SIG-M5 (cell line): ENCODE measurements at regions not wholly inside any gene's neighbourhood (a gene's known extent, or its start where the extent isn't known, plus 50 kb on each side); places are given as distances from the start of the nearest gene placed in this dataset.
"Not testable (repeated sequence)": the region's sequence is repeated elsewhere in the genome, so short reads cannot be mapped to it uniquely, and the experiment has no call there.

Source experiments
- DNase-seq: peaks from one replicate; lab custom pipeline; 2025; lab: John Stamatoyannopoulos, UW

DNA sequence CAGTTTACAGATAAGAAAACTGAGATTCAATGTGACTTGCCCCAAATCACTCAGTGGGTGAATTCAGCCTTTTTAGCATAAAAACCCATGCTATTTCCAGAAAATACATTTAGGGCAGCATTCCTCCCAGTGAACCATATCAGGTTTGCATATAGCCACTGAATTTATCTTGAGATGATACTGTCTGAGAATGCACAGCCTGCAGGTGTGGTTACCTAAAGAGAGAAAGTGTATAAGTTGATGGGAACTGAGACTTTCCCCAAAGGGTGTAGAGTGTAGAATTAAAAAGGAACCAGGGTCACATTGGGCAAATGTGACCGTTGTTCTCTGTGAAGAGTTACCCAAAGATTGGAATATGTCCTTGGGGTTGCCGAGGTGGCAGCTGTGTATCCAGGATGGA, 100.0 kb upstream of the PIK3R1 start:
- DNase-seq: no peak

DNA sequence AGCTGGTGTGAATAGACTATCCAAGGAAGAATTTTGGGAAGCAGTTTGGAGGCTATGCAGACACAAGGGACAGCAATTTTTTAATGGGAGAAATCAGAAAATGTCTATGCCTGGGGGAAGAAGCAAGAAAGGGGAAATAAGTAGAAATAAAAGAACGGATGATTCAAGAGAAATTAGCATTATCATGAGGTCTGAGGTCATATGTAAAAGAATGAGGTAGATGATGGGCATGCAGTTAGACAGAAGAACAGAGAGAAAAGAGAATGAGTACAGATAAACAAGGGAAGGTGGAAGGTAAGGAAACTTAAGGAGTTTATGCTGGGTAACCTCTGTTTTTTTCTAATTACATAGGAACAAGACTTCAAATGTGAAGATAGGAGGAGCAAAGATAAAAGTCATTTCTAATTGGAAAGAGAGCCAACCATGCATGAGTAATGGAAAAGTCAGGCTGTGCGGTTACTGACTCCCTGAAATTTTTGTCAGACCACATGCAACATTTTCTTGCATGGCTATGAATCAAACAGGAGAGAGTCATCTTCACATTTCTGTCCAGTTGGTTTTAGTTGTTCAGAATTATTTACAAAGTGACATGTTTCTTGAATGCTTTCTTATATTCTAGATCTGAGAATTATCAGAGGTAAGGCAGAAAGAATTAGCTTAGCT, 101.0 kb upstream of the PIK3R1 start:
- no peak for DNase-seq

GRCh38 chr5:68112658-68113057, 102.9 kb upstream of the PIK3R1 start:
- DNase-seq: no peak

- DNase-seq: no peak
These were observed 104.7 kb upstream of the PIK3R1 start for GRCh38 chr5:68110894-68111293.

DNA sequence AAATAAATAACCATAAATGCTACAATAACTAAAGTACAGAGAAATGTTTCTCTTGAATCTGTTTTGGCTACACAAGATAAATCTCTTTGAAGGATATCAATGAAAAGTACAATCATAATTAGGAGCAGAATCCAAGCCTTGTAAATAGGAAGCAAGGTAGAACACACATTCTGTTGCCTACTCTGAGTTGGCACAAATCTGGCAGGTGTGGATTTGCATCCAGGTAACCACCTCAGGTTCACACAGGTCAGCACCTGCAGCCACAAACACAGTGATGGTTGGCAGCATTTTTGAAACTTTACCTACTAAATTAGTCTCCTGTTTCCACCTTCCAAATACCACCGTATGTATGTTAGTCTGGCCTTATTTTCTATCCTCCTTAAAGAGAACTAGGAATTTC, 105.3 kb upstream of the PIK3R1 start:
- no peak for DNase-seq

- not testable (repeated sequence) for DNase-seq
These were observed 111.3 kb upstream of the PIK3R1 start for GRCh38 chr5:68104217-68104616.

DNA sequence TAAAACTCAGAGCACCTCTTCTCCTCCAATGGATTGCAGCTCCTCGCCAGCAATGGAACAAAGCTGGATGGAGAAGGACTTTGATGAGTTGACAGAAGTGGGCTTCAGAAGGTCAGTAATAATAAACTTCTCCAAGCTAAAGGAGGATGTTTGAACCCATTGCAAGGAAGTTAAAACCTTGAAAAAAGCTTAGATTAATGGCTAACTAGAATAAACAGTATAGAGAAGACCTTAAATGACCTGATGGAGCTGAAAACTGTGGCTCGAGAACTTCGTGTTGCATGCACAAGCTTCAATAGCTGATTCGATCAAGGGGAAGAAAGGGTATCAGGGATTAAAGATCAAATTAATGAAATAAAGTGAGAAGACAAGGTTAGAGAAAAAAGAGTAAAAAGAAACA, 112.3 kb upstream of the PIK3R1 start:
- not testable (repeated sequence) for DNase-seq

DNA sequence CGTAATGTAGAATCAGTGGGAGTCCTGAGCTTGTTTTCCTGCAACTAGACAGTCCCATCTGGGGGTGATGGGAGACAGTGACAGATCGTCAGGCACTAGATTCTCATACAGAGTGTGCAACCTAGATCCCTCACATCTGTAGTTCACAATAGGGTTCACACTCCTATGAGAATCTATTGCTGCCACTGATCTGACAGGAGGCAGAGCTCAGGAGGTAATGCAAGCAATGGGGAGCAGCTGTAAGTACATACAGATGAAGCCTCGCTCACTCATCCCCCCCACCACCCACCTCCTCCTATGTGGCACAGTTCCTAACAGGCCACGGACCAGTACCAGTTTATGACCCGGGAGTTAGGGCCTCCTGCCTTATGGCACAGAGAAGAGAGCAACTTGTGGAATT, 116.2 kb upstream of the PIK3R1 start:
- no peak for DNase-seq

DNA sequence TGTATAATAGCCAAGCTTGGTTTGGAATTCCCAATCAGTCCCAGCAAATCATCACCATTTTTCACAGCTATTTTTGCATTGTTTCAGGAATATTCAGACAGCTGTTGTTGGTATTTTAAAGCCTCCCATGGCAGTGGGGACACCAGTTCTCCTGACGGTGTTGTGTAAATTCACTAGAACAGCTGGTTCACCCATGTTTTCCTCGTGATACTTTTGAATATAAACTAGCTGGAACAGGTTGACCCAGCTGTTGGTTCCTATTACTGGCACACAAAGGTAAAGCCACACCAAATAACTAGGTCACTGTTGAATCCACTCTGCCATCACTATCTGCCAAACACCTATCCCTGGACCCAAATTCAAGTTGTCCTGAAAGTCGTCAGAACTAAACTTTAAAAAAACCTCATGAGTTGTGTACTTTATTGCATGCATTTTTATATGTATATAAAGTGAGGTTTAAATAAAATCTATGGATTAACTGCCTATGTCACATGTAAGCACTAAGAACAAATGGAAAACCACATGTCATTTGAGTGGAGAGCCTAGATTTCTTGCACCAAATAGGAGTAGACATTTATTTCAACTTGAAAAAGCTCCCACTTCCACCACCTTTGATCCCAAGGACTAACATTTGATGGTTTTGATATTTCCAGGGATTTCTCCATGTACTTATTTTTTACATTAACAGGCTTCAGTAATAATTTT, 121.9 kb upstream of the PIK3R1 start:
- DNase-seq: no peak

- DNase-seq: no peak
These were observed 127.3 kb upstream of the PIK3R1 start for GRCh38 chr5:68088302-68088701.

DNA sequence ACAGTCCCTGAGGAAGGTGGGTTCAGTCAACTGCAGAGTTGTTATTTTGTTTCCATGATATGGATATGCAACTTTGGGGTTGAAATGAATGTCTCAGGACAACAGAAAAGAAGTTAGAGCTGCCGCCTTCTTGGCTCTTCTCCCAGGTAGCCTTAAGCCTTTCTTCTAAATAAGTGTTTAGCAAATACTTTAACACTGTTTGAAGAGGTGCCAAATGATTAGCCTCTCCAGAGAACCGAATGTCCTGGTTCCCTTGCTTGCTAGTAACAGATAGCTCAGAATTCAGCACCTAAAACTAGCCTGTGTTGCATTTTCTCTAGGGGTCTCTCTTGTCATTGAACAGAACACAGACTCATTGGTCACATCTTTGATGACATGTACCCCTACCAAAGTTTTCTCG, 127.7 kb upstream of the PIK3R1 start:
- DNase-seq: no peak

GRCh38 chr5:68086857-68087256, 128.7 kb upstream of the PIK3R1 start:
- no peak for DNase-seq

DNA sequence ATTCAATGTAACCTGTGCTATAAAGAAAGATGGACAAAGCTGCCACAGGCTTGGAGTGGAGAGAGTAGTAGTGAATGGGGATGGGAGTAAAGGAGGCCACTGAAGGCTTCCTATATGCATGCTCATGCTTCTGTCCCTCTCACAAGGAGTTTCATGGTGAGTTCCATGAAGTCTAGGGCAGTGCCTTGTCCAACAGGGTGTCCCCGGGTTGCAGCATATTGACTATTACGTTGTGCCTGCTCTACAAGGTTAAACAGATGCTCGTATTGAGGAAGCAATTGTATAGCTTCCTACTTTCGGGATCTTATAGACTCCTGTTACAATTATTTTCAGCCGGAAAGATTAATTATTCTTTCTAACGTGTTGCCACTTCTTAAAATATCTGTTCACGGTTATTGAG, 129.1 kb upstream of the PIK3R1 start:
- DNase-seq: no peak

GRCh38 chr5:68084396-68084795, 131.2 kb upstream of the PIK3R1 start:
- no peak for DNase-seq

GRCh38 chr5:68080282-68081050, 135.1 kb upstream of the PIK3R1 start:
- DNase-seq: no peak

DNA sequence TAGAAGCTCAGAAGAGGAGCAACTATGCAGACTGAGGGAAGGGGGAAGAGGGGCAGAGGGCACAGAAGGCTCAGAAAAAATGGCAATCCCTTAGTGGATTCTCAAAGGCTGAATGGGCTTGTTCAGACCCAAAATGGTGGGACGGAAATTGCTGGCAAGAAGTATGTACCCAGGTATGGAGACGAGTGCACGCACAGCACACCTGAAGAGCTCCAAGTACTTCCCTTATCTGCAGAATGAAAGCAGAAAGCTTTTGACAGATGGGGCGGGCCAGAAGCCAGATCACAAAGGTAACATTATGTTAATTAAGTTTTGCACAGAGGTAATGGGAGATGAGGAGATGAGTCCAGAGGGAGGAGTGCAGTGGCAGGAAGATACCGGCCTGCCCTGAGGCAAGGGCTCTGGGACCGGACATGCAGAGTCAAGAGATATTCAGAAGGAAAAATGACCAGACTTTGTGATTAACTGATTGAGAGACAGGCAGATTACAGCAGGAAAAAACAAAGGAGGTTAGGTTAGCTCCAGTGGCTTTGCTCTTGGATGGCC, 138.1 kb upstream of the PIK3R1 start:
- DNase-seq: no peak

DNA sequence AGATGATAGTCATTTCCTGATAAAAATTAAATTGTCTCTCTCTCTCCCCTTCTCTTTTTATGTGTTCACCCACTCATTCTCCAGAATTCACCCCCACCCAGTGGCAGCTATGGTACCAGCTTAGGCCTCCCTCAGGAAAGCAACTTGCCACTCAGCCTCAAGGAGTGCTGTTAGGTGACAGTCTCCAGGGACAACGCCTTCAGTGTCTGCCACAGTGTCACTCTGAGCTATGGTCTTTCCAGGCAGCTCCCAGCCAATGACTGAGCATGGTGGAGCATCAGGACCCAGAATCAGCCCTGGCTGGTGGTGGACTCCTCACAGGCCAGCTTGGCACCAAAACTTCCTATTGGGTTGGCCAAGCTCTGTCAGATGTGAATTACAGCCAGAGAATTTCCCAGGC, 140.9 kb upstream of the PIK3R1 start:
- DNase-seq: no peak

GRCh38 chr5:68074048-68074632, 141.4 kb upstream of the PIK3R1 start:
- no peak for DNase-seq

DNA sequence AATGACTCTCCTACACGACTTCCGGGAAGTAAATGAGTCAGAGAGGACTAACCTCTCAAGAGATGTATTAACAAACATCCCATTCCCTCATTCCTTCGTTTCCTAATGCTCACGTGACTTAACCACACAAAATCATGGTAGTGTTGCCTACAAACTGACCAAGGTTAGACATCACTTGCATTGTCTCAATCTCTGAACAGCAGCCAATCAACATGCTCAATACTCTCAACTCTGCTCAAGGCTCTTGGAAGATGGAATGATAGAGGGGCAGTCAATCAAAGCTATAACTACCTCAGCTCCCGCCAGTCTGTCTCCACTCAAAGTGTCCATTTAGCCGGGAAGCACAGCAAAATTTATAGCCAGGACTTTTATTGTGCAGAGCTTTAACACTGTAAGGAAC, 143.8 kb upstream of the PIK3R1 start:
- no peak for DNase-seq

DNA sequence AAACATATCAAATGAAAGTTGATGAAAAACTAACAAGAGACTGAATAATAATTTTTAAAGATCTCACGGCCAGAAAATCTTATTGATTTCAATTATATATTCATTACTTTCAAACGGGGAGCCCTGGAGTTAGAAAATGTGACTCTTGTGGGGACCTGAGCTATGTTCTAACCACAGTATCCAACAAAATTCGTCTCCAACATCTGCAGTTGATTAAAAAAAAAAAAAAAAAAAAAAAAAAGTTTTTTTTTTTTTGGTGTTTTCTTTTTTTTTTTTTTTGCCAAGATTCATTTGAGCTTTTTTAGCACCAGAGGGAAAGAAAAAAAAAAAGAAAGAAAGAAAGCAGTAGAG, 144.3 kb upstream of the PIK3R1 start:
- no peak for DNase-seq

- DNase-seq: no peak
These were observed 144.8 kb upstream of the PIK3R1 start for GRCh38 chr5:68070591-68071281.

DNA sequence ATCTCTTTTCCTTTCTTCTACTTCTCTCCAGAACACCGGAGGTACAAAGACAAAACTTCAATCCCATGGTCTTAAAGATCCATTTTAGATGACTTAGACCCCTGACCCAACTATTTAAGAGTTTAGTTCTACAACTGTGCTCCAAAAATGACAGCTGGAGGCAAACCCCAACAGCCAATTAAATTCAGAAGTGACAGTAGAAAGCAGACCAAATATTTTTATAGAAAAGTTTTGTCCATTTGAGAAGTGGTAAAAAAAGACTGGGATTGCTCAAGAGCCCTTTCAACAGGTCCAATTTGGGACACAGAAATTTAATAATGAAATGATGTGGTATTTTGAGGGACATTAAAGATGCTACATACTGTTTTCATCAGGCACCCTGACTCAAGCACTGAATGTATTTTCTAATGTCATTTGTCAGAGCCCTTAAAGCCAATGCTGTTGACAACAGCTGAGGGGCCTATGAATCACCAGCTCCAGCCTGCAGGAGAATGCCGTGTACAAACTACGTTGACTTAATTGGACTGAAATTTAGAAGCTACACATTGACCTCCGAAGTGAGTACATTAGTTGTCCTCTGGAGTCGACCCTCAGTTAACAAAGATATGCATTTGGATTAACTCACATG, 147.5 kb upstream of the PIK3R1 start:
- DNase-seq: no peak
